ENCODE measurements at regions not wholly inside any gene's neighbourhood (a gene's known extent, or its start where the extent isn't known, plus 50 kb on each side); places are given as distances from the start of the nearest gene placed in this dataset.
A peak's percentile ranks its signal among the peaks of the same experiment; 100 is the strongest.

GRCh38 chr3:159127021-159127392, 325.2 kb downstream of the MFSD1 start:
- DNase-seq (ENCODE audit: low read depth): no peak

- peak; percentile 29 for DNase-seq (ENCODE audit: low read depth)
These were observed 326.8 kb downstream of the MFSD1 start for GRCh38 chr3:159128628-159129027.

- DNase-seq (ENCODE audit: low read depth): no peak
These were observed 328.3 kb downstream of the MFSD1 start for GRCh38 chr3:159130108-159130507.

- DNase-seq (ENCODE audit: low read depth): no peak
These were observed 329.5 kb downstream of the MFSD1 start for GRCh38 chr3:159131376-159131775.

GRCh38 chr3:159137949-159138348, 336.1 kb downstream of the MFSD1 start:
- DNase-seq (ENCODE audit: low read depth): no peak

- DNase-seq (ENCODE audit: low read depth): no peak
These were observed 337.5 kb downstream of the MFSD1 start for GRCh38 chr3:159139326-159139725.

- no peak for DNase-seq (ENCODE audit: low read depth)
These were observed 342.6 kb downstream of the MFSD1 start for GRCh38 chr3:159144472-159144871.

- no peak for DNase-seq (ENCODE audit: low read depth)
These were observed 343.0 kb downstream of the MFSD1 start for GRCh38 chr3:159144891-159145290.

GRCh38 chr3:159146392-159146791, 344.5 kb downstream of the MFSD1 start:
- DNase-seq (ENCODE audit: low read depth): no peak

- DNase-seq (ENCODE audit: low read depth): no peak
These were observed 345.1 kb downstream of the MFSD1 start for GRCh38 chr3:159146856-159147435.

GRCh38 chr3:159147813-159148212, 346.0 kb downstream of the MFSD1 start:
- DNase-seq (ENCODE audit: low read depth): no peak

- no peak for DNase-seq (ENCODE audit: low read depth)
These were observed 346.6 kb downstream of the MFSD1 start for GRCh38 chr3:159148466-159148865.

GRCh38 chr3:159149131-159149530, 347.3 kb downstream of the MFSD1 start:
- DNase-seq (ENCODE audit: low read depth): no peak

GRCh38 chr3:159149633-159150032, 347.8 kb downstream of the MFSD1 start:
- no peak for DNase-seq (ENCODE audit: low read depth)

- DNase-seq (ENCODE audit: low read depth): no peak
These were observed 348.3 kb downstream of the MFSD1 start for GRCh38 chr3:159150180-159150579.

GRCh38 chr3:159151130-159151529, 349.3 kb downstream of the MFSD1 start:
- no peak for DNase-seq (ENCODE audit: low read depth)

- no peak for DNase-seq (ENCODE audit: low read depth)
These were observed 355.4 kb downstream of the MFSD1 start for GRCh38 chr3:159157275-159157674.

- DNase-seq (ENCODE audit: low read depth): no peak
These were observed 356.4 kb downstream of the MFSD1 start for GRCh38 chr3:159158213-159158612.

GRCh38 chr3:159158801-159159200, 356.9 kb downstream of the MFSD1 start:
- no peak for DNase-seq (ENCODE audit: low read depth)

- DNase-seq (ENCODE audit: low read depth): no peak
These were observed 357.7 kb downstream of the MFSD1 start for GRCh38 chr3:159159546-159159945.

- DNase-seq (ENCODE audit: low read depth): no peak
These were observed 361.8 kb downstream of the MFSD1 start for GRCh38 chr3:159163656-159164055.

- no peak for DNase-seq (ENCODE audit: low read depth)
These were observed 364.1 kb downstream of the MFSD1 start for GRCh38 chr3:159165961-159166360.

GRCh38 chr3:159166899-159167586, 365.2 kb downstream of the MFSD1 start:
- DNase-seq (ENCODE audit: low read depth): no peak

GRCh38 chr3:159168788-159169187, 366.9 kb downstream of the MFSD1 start:
- no peak for DNase-seq (ENCODE audit: low read depth)

Measured in GM04504 (cell line).